ENCODE measurements at regions not wholly inside any gene's neighbourhood (a gene's known extent, or its start where the extent isn't known, plus 50 kb on each side); places are given as distances from the start of the nearest gene placed in this dataset.

- no peak overlapping the region for H3K27ac ChIP-seq
- H3K4me3 ChIP-seq = no peak overlapping the region
- no peaks in the 10 kb centered on the region for H3K9me3 ChIP-seq
- H3K36me3 ChIP-seq = no peaks in the 10 kb centered on the region
- H3K27me3 ChIP-seq = no peaks in the 10 kb centered on the region
- DNase-seq = no peak
- no peaks in the 10 kb centered on the region for H3K4me1 ChIP-seq
- TF ChIP-seq POLR2A (IDR thresholded peaks at IDR 0.05) (no peak), CTCF (IDR thresholded peaks at IDR 0.05) (no peak)
Measured at GRCh38 chr10:10043083-10043482, 974.6 kb upstream of the CELF2 start.

- Histone ChIP-seq H3K9me3 (no peaks in the 10 kb centered on the region), H3K4me3 (no peak overlapping the region), H3K4me1 (no peaks in the 10 kb centered on the region), H3K27ac (no peak overlapping the region), H3K27me3 (no peaks in the 10 kb centered on the region), H3K36me3 (no peaks in the 10 kb centered on the region)
- DNase-seq = no peak
- no peak for TF ChIP-seq CTCF (IDR thresholded peaks at IDR 0.05)
- TF ChIP-seq POLR2A (IDR thresholded peaks at IDR 0.05) = no peak
Measured at GRCh38 chr10:10044922-10045764, 972.5 kb upstream of the CELF2 start.

- TF ChIP-seq CTCF (IDR thresholded peaks at IDR 0.05) (no peak), POLR2A (IDR thresholded peaks at IDR 0.05) (no peak)
Measured at GRCh38 chr10:10045765-10046028, 972.0 kb upstream of the CELF2 start.

GRCh38 chr10:10047426-10047825 is 970.2 kb upstream of the CELF2 start:
- H3K4me3 ChIP-seq = no peak overlapping the region
- DNase-seq = no peak
- H3K27ac ChIP-seq = no peak overlapping the region
- TF ChIP-seq CTCF (IDR thresholded peaks at IDR 0.05) (no peak), POLR2A (IDR thresholded peaks at IDR 0.05) (no peak)
- no peaks in the 10 kb centered on the region for H3K4me1 ChIP-seq
- H3K9me3 ChIP-seq = no peaks in the 10 kb centered on the region
- no peaks in the 10 kb centered on the region for H3K36me3 ChIP-seq
- no peaks in the 10 kb centered on the region for H3K27me3 ChIP-seq

More at GRCh38 chr10:10045765-10046028, 972.0 kb upstream of the CELF2 start:
- Histone ChIP-seq H3K9me3 (no peaks in the 10 kb centered on the region), H3K4me1 (no peaks in the 10 kb centered on the region), H3K27me3 (no peaks in the 10 kb centered on the region), H3K4me3 (no peak overlapping the region), H3K27ac (no peak overlapping the region), H3K36me3 (no peaks in the 10 kb centered on the region)
- no peak for DNase-seq

GRCh38 chr10:10053051-10053450 is 964.6 kb upstream of the CELF2 start:
- TF ChIP-seq POLR2A (IDR thresholded peaks at IDR 0.05) (no peak), CTCF (IDR thresholded peaks at IDR 0.05) (no peak)
- no peaks in the 10 kb centered on the region for H3K36me3 ChIP-seq
- no peak overlapping the region for H3K4me3 ChIP-seq
- H3K27me3 ChIP-seq = no peaks in the 10 kb centered on the region
- H3K4me1 ChIP-seq = no peaks in the 10 kb centered on the region
- H3K27ac ChIP-seq = no peak overlapping the region
- no peak for DNase-seq
- H3K9me3 ChIP-seq = no peaks in the 10 kb centered on the region

- TF ChIP-seq POLR2A (IDR thresholded peaks at IDR 0.05) (no peak), CTCF (IDR thresholded peaks at IDR 0.05) (no peak)
- H3K4me3 ChIP-seq = no peak overlapping the region
- no peaks in the 10 kb centered on the region for H3K27me3 ChIP-seq
- no peaks in the 10 kb centered on the region for H3K36me3 ChIP-seq
- DNase-seq = no peak
- H3K9me3 ChIP-seq = no peaks in the 10 kb centered on the region
- H3K4me1 ChIP-seq = no peaks in the 10 kb centered on the region
- no peak overlapping the region for H3K27ac ChIP-seq
Measured at GRCh38 chr10:10054466-10054865, 963.2 kb upstream of the CELF2 start.
